Epithelial cell of proximal tubule (primary cell): ENCODE measurements at regions not wholly inside any gene's neighbourhood (a gene's known extent, or its start where the extent isn't known, plus 50 kb on each side); places are given as distances from the start of the nearest gene placed in this dataset.
A peak's percentile ranks its signal among the peaks of the same experiment; 100 is the strongest.

Experiments
- DNase-seq: peaks from one replicate; pipeline ENCODE4 v3.0.0-alpha.2; 2011; ENCODE audit warnings: low read depth
- H3K4me3 ChIP-seq: 2 replicates; pipeline ENCODE4 v1.5.1; 2011; ENCODE audit warnings: low read depth, mild to moderate bottlenecking, low read length
- CTCF ChIP-seq: conservative IDR thresholded peaks from 2 replicates; pipeline ENCODE4 v1.5.1; 2012; ENCODE audit warnings: low read depth, mild to moderate bottlenecking, low read length

- peak; percentile 23 for DNase-seq
- no peak overlapping the region for H3K4me3 ChIP-seq
- no peak for TF ChIP-seq CTCF
These were observed 71.1 kb upstream of the FOXQ1 start for GRCh38 chr6:1240766-1241318.

DNA sequence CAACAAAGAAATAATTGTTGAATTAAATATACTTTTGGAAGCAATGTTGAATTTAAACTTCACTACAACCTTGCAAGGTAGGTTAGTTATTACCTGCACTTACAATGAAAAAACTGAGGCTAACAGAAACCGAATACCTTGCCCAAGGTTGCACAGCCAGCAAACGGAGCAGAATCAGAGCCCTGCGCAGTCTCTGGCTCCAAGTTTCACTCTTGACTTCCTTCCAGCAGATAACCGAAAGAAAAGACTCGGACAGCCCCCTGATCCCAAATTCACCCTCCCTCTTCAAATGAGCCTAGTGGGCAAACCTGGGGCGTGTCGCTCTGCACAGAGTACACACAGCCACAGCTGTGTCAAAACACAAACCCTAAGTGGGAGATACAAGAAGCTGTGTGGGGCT, 72.1 kb upstream of the FOXQ1 start:
- DNase-seq: no peak
- H3K4me3 ChIP-seq: no peak overlapping the region
- TF ChIP-seq CTCF: no peak

DNA sequence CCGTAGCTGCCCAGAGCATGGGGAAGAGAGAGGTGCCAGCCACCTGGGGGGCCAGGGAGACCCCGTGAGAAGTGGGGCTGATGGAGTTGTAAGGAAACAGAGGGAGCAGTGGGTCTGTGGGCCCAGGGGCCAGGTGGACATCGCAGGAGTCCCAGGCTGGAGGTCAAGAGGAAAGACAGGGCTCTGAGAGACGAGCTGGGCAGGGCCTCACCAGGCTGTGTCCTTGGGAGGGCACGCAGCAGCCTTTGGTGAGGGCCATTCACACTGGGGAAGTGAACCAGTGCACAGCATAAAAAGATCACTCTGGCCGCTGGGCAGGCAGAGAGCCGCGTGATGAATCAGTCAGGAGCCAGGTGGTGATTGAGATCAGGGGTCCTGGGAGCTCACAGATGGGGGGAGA, 73.9 kb upstream of the FOXQ1 start:
- DNase-seq: no peak

GRCh38 chr6:1237636-1238035, 74.3 kb upstream of the FOXQ1 start:
- no peak for DNase-seq
- no peak for TF ChIP-seq CTCF
- H3K4me3 ChIP-seq: no peak overlapping the region

More for the DNA sequence above, 73.9 kb upstream of the FOXQ1 start:
- no peak for TF ChIP-seq CTCF
- no peak overlapping the region for H3K4me3 ChIP-seq

- no peak overlapping the region for H3K4me3 ChIP-seq
- DNase-seq: no peak
- no peak for TF ChIP-seq CTCF
These were observed 76.1 kb upstream of the FOXQ1 start for GRCh38 chr6:1235825-1236224.

DNA sequence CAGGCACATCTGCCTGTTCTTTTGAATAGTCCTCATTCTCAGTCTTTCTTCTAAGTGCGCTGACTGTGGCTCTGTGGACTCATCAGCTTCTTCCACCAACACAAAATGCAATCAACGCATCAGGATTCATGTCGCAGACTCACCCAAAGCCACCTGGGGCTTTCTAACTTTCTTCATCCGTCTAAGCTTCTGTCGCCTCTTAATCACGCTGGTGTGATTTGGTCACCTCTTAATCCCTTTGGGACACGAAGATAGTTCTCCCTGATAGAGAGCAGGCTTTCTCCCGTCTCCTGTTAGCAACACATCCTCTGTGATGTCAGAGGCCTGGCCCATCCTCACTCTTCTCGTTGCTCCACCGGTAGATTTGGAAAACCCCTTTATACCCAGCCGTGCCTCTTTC, 78.0 kb upstream of the FOXQ1 start:
- no peak for TF ChIP-seq CTCF
- H3K4me3 ChIP-seq: no peak overlapping the region
- DNase-seq: no peak

DNA sequence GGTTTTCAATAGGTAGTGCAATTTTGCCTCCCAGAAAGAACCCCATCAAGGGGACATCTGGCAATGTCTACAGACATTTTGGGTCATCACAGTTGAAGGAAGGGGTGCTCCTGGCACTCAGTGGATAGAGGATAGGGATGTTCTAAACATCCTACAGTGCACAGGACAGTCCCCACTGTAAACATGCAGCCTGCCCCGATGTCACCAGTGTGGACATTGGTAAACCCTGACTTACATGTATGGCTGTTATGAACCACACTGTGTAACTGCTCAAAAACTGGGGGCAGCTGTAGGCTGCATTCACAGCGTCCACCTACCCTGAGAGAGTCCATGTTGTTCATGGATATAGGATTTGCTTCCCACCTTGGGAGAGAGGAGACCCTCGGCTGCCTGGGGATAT, 79.3 kb upstream of the FOXQ1 start:
- no peak for DNase-seq
- TF ChIP-seq CTCF: no peak
- H3K4me3 ChIP-seq: no peak overlapping the region
